ENCODE measurements at regions not wholly inside any gene's neighbourhood (a gene's known extent, or its start where the extent isn't known, plus 50 kb on each side); places are given as distances from the start of the nearest gene placed in this dataset.

DNA sequence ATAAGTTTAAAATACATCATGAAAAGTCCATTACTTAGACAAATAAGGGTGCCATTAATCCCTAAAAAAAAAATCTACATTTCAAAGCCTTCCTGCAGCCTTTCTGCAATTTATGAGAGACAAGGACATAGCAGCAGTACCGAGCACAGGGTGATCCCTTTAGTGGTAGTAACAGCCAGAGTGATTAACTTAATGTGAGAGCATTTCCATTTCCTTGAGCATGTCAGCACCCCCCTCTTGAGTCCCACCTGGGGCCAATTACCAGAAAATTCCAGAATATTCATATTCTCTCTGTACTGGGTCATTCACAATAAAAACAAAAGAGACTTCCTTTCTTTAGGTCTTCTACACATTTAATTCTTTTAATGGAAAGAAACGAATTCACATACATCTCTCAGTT is 546.9 kb upstream of the CCDC54 start:
- Histone ChIP-seq H3K4me1 (peaks cover 0 to 4% (median 2%) of the 10 kb centered on the region in 4 donors), H3K36me3 (no peaks in the 10 kb centered on the region), H3K27ac (no peak overlapping the region), H3K27me3 (no peaks in the 10 kb centered on the region), H3K4me3 (no peak overlapping the region), H3K9me3 (peaks cover 0 to 11% (median 5%) of the 10 kb centered on the region in 4 donors)
- WGBS, 2 donors = 74 to 81% methylated on average over 2 of the region's 2 CpGs
- TF ChIP-seq POLR2A (IDR thresholded peaks at IDR 0.05) (no peak), POLR2AphosphoS5 (IDR thresholded peaks at IDR 0.05) (no peak), CTCF (IDR thresholded peaks at IDR 0.05) (no peak), EP300 (IDR thresholded peaks at IDR 0.05) (no peak)
- ATAC-seq (ENCODE audit: low FRiP score in 2 of 2) (no peak), DNase-seq (no peak)

- TF ChIP-seq POLR2A (IDR thresholded peaks at IDR 0.05) (no peak), CTCF (IDR thresholded peaks at IDR 0.05) (no peak), EP300 (IDR thresholded peaks at IDR 0.05) (no peak), POLR2AphosphoS5 (IDR thresholded peaks at IDR 0.05) (no peak)
- peaks cover 0 to 9% (median 4%) of the 10 kb centered on the region in 4 donors for H3K9me3 ChIP-seq
- 89 to 90% methylated on average over 5 of the region's 5 CpGs for WGBS, 2 donors
- no peak for ATAC-seq (ENCODE audit: low FRiP score in 2 of 2)
- no peak for DNase-seq
- H3K4me3 ChIP-seq = no peak overlapping the region
- no peaks in the 10 kb centered on the region for H3K36me3 ChIP-seq
- H3K27me3 ChIP-seq = no peaks in the 10 kb centered on the region
- H3K27ac ChIP-seq = no peak overlapping the region
- no peaks in the 10 kb centered on the region for H3K4me1 ChIP-seq
Observed at GRCh38 chr3:106836906-106837305, 540.3 kb upstream of the CCDC54 start.

GRCh38 chr3:106837616-106838015 is 539.6 kb upstream of the CCDC54 start:
- H3K27me3 ChIP-seq = no peaks in the 10 kb centered on the region

GRCh38 chr3:106839576-106840280 is 537.5 kb upstream of the CCDC54 start:
- DNase-seq (no peak), ATAC-seq (ENCODE audit: low FRiP score in 2 of 2) (no peak)
- no peaks in the 10 kb centered on the region for H3K9me3 ChIP-seq
- H3K36me3 ChIP-seq = no peaks in the 10 kb centered on the region
- H3K4me3 ChIP-seq = no peak overlapping the region
- H3K4me1 ChIP-seq = no peaks in the 10 kb centered on the region
- H3K27me3 ChIP-seq = no peaks in the 10 kb centered on the region
- no peak overlapping the region for H3K27ac ChIP-seq
- 61 to 64% methylated on average over 2 of the region's 2 CpGs for WGBS, 2 donors
- TF ChIP-seq POLR2AphosphoS5 (IDR thresholded peaks at IDR 0.05) = no peak
- no peak for TF ChIP-seq EP300 (IDR thresholded peaks at IDR 0.05)
- no peak for TF ChIP-seq POLR2A (IDR thresholded peaks at IDR 0.05)
- TF ChIP-seq CTCF (IDR thresholded peaks at IDR 0.05) = no peak

More at GRCh38 chr3:106837616-106838015, 539.6 kb upstream of the CCDC54 start:
- DNase-seq (no peak), ATAC-seq (ENCODE audit: low FRiP score in 2 of 2) (no peak)
- Histone ChIP-seq H3K9me3 (peaks cover 0 to 2% (median under 1%) of the 10 kb centered on the region in 4 donors), H3K36me3 (no peaks in the 10 kb centered on the region), H3K4me3 (no peak overlapping the region), H3K27ac (no peak overlapping the region), H3K4me1 (no peaks in the 10 kb centered on the region)
- TF ChIP-seq EP300 (IDR thresholded peaks at IDR 0.05) = no peak
- no peak for TF ChIP-seq CTCF (IDR thresholded peaks at IDR 0.05)
- no peak for TF ChIP-seq POLR2A (IDR thresholded peaks at IDR 0.05)
- TF ChIP-seq POLR2AphosphoS5 (IDR thresholded peaks at IDR 0.05) = no peak
- 89 to 92% methylated on average over 3 of the region's 3 CpGs for WGBS, 2 donors

- no peak for ATAC-seq (ENCODE audit: low FRiP score in 2 of 2)
Observed at GRCh38 chr3:106840319-106840718, 536.9 kb upstream of the CCDC54 start.

More at GRCh38 chr3:106840319-106840718, 536.9 kb upstream of the CCDC54 start:
- no peak overlapping the region for H3K4me3 ChIP-seq
- no peaks in the 10 kb centered on the region for H3K4me1 ChIP-seq
- no peaks in the 10 kb centered on the region for H3K9me3 ChIP-seq
- H3K27me3 ChIP-seq = no peaks in the 10 kb centered on the region
- no peak overlapping the region for H3K27ac ChIP-seq
- DNase-seq = no peak
- no peak for TF ChIP-seq EP300 (IDR thresholded peaks at IDR 0.05)
- no peak for TF ChIP-seq POLR2AphosphoS5 (IDR thresholded peaks at IDR 0.05)
- no peak for TF ChIP-seq CTCF (IDR thresholded peaks at IDR 0.05)
- TF ChIP-seq POLR2A (IDR thresholded peaks at IDR 0.05) = no peak
- no peaks in the 10 kb centered on the region for H3K36me3 ChIP-seq

Data from upper lobe of left lung (tissue), 6 donors.